GM12878 (cell line): ENCODE measurements at regions not wholly inside any gene's neighbourhood (a gene's known extent, or its start where the extent isn't known, plus 50 kb on each side); places are given as distances from the start of the nearest gene placed in this dataset.

Experiments used
- ATAC-seq: fragments of 200-7000 bp; cut with Tn5 transposase; 3 replicates; pipeline ENCODE4 v1.9.1; 2020; ENCODE audit warnings: mild to moderate bottlenecking, moderate library complexity
- BruUV-seq: library from RNA; stranded (reverse); fragments of 400-500 nt; replicated peaks from 2 replicates; lab custom pipeline; 2021; lab: Mats Ljungman, UMichigan
- CTCF ChIA-PET: fragments of 300-600 bp; sonication (Branson Sonifier 250); formaldehyde crosslinking; extraction: SDS; loops from one replicate; lab custom pipeline; 2021; ENCODE audit warnings: inconsistent platforms; lab: Yijun Ruan, JAX
- POLR2A ChIA-PET: fragments of 350-600 bp; formaldehyde crosslinking; extraction: SDS; loops from one replicate; lab custom pipeline; 2021; ENCODE audit warnings: inconsistent platforms; lab: Charles Lee
- RAD21 ChIA-PET: fragments of 300-600 bp; sonication (Branson Sonifier 250); formaldehyde crosslinking; loops from one replicate; lab custom pipeline; 2023; ENCODE audit warnings: antibody characterized with exemption; ENCODE audit not compliant: unreplicated experiment; lab: Charles Lee
- SMC1A ChIA-PET: fragments of 300-600 bp; sonication (Branson Sonifier 250); formaldehyde crosslinking; loops from one replicate; lab custom pipeline; 2023; ENCODE audit not compliant: unreplicated experiment, uncharacterized antibody; lab: Charles Lee
- DNase-seq: peaks from one replicate; pipeline ENCODE4 v3.0.0-alpha.2; 2011; ENCODE audit warnings: low read depth, low spot score
- FAIRE-seq: peaks from 3 replicates; lab custom pipeline; 2011; peaks lifted over from hg19 to GRCh38; lab: Jason Lieb, UNC
- H2AFZ ChIP-seq: 2 replicates; pipeline ENCODE4 v1.6.0; 2011; ENCODE audit warnings: low read depth, low read length, control low read depth; ENCODE audit not compliant: control insufficient read depth
- H3K27ac ChIP-seq: 2 replicates; pipeline ENCODE4 v1.5.1; 2011; ENCODE audit warnings: control low read depth; ENCODE audit not compliant: control insufficient read depth, insufficient read depth
- H3K27me3 ChIP-seq, 2 experiments: replicated peaks in 1 of 2; 2 replicates each; pipeline versions ENCODE4 v1.6.0 to v1.6.1; 2011; ENCODE audit warnings: low read length in 1 of 2; ENCODE audit not compliant: control insufficient read depth in 2 of 2, insufficient read depth in 2 of 2
- H3K36me3 ChIP-seq, 2 experiments: 2 replicates each; pipeline ENCODE4 v1.5.1; 2011; ENCODE audit warnings: low read length in 1 of 2; ENCODE audit not compliant: control insufficient read depth in 2 of 2, insufficient read depth in 2 of 2
- H3K4me1 ChIP-seq: 2 replicates; pipeline ENCODE4 v1.6.1; 2011; ENCODE audit warnings: mild to moderate bottlenecking, low read length, moderate library complexity, mixed read lengths; ENCODE audit not compliant: control insufficient read depth, insufficient read depth
- H3K4me2 ChIP-seq: 2 replicates; pipeline ENCODE4 v1.6.0; 2011; ENCODE audit warnings: control low read depth; ENCODE audit not compliant: control insufficient read depth, insufficient read depth
- H3K4me3 ChIP-seq: fragments of 200-600 bp; sonication (generic); 2 replicates; pipeline ENCODE4 v1.5.1; 2016
- H3K79me2 ChIP-seq: 2 replicates; pipeline ENCODE4 v1.6.0; 2011; ENCODE audit warnings: low read length; ENCODE audit not compliant: control insufficient read depth, insufficient read depth
- H3K9ac ChIP-seq: 2 replicates; pipeline ENCODE4 v1.8.0; 2011; ENCODE audit warnings: low read length, control low read depth, mixed read lengths; ENCODE audit not compliant: control insufficient read depth, insufficient read depth
- H3K9me3 ChIP-seq: replicated peaks from 3 replicates; pipeline ENCODE4 v1.5.1; 2011; ENCODE audit warnings: mild to moderate bottlenecking, low read length; ENCODE audit not compliant: control insufficient read depth, insufficient read depth
- H4K20me1 ChIP-seq: 2 replicates; pipeline ENCODE4 v1.6.0; 2011; ENCODE audit not compliant: control insufficient read depth, insufficient read depth
- BHLHE40 ChIP-seq, 2 experiments: fragments of 450-650 bp in 1 of 2; IDR thresholded peaks; 2 replicates each; pipeline ENCODE4 v1.6.1; 2011 to 2017; ENCODE audit warnings: low read depth in 2 of 2, borderline replicate concordance in 1 of 2, improper control_type of control experiment in 1 of 2, low read length in 1 of 2, mild to moderate bottlenecking in 1 of 2
- CREM ChIP-seq: IDR thresholded peaks from 2 replicates; pipeline ENCODE4 v1.6.1; 2014; ENCODE audit warnings: antibody characterized with exemption, low read depth
- KDM1A ChIP-seq: fragments of 200-600 bp; sonication (generic); IDR thresholded peaks from 2 replicates; pipeline ENCODE4 v1.6.1; 2016; ENCODE audit warnings: borderline replicate concordance
- MXI1 ChIP-seq: fragments of 150-350 bp; IDR thresholded peaks from 2 replicates; pipeline ENCODE4 v1.6.1; 2011; ENCODE audit warnings: low read depth, mild to moderate bottlenecking, inconsistent platforms, low read length, improper control_type of control experiment
- NR2F1 ChIP-seq: fragments of 450-650 bp; conservative IDR thresholded peaks from 2 replicates; pipeline ENCODE4 v1.6.1; 2017; ENCODE audit warnings: mild to moderate bottlenecking
- SIN3A ChIP-seq: IDR thresholded peaks from 2 replicates; pipeline ENCODE4 v1.6.1; 2012; ENCODE audit warnings: low read depth, low read length, improper control_type of control experiment
- SREBF2 ChIP-seq: IDR thresholded peaks from 2 replicates; pipeline ENCODE4 v1.6.1; 2012; ENCODE audit warnings: mild to moderate bottlenecking, low read length
- ZNF384 ChIP-seq: IDR thresholded peaks from 2 replicates; pipeline ENCODE4 v1.6.1; 2012; ENCODE audit warnings: low read depth, mild to moderate bottlenecking, low read length, improper control_type of control experiment, borderline replicate concordance
- WGBS: methylation state at CpG from one replicate; pipeline ENCODE4 v1.1.6; 2016; ENCODE audit warnings: low lambda C conversion rate; ENCODE audit not compliant: insufficient replicate concordance, insufficient coverage; ENCODE audit errors: missing lambda C conversion rate; 5-methylcytosine and 5-hydroxymethylcytosine counted together
- in situ Hi-C: fragments of 300-500 bp; cut with MboI; formaldehyde crosslinking; loops from 9 replicates; pipeline ENCODE4 v1.14.3; 2018; ENCODE audit warnings: mixed read lengths
- intact Hi-C: fragments of 100-400 bp; cut with micrococcal nuclease; formaldehyde crosslinking; loops from one replicate; pipeline ENCODE4 v1.14.2; 2022; ENCODE audit not compliant: unreplicated experiment
- TF ChIP-seq, protein P1 (sequence below): fragments of 450-650 bp; IDR thresholded peaks from 2 replicates; pipeline ENCODE4 v1.6.1; 2016; ENCODE audit warnings: mild to moderate bottlenecking
- TF ChIP-seq, protein P2 (sequence below): IDR thresholded peaks from 2 replicates; pipeline ENCODE4 v1.6.1; 2012; ENCODE audit warnings: low read length, inconsistent platforms

GRCh38 chr3:194225418-194225812 lies 89.5 kb downstream of the HES1 start:
- H3K4me2 ChIP-seq, result no peak overlapping the region
- DNase-seq, result no peak
- 34% methylated on average over 5 of the region's 5 CpGs for WGBS
- in situ Hi-C loops (no loop called here), intact Hi-C loops (no loop called here)
- no peak for ATAC-seq
- no peaks in the 10 kb centered on the region for H3K79me2 ChIP-seq
- no peak overlapping the region for H3K4me3 ChIP-seq
- H3K9ac ChIP-seq, result no peak overlapping the region
- ChIA-PET POLR2A (no interaction called here), RAD21 (no interaction called here), CTCF (interaction anchor here (1.1 kb wide), 1 partner anchor 90 kb away, joined by 3 read pairs; no protein-coding TSS in a partner anchor), SMC1A (no interaction called here)
- H3K27ac ChIP-seq, result no peak overlapping the region
- FAIRE-seq, result no peak
- peaks cover 3 to 6% of the 10 kb centered on the region in 2 experiments; a peak in 3 of 4 replicates for H3K27me3 ChIP-seq
- H3K36me3 ChIP-seq, result no peaks in the 10 kb centered on the region
- H3K4me1 ChIP-seq, result no peaks in the 10 kb centered on the region
- no peak for TF ChIP-seq MXI1
- no peak for TF ChIP-seq NR2F1
- TF ChIP-seq BHLHE40 (IDR thresholded peaks at IDR 0.05; ENCODE audit: borderline replicate concordance in 1 of 2, low read depth in 2 of 2, low read length in 1 of 2), result no peak
- no peak for TF ChIP-seq SIN3A
- TF ChIP-seq ZNF384, result no peak
- TF ChIP-seq, protein P1, sequence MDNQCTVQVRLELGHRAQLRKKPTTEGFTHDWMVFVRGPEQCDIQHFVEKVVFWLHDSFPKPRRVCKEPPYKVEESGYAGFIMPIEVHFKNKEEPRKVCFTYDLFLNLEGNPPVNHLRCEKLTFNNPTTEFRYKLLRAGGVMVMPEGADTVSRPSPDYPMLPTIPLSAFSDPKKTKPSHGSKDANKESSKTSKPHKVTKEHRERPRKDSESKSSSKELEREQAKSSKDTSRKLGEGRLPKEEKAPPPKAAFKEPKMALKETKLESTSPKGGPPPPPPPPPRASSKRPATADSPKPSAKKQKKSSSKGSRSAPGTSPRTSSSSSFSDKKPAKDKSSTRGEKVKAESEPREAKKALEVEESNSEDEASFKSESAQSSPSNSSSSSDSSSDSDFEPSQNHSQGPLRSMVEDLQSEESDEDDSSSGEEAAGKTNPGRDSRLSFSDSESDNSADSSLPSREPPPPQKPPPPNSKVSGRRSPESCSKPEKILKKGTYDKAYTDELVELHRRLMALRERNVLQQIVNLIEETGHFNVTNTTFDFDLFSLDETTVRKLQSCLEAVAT, result no peak
- TF ChIP-seq CREM, result no peak
- TF ChIP-seq SREBF2, result no peak
- TF ChIP-seq, protein P2, sequence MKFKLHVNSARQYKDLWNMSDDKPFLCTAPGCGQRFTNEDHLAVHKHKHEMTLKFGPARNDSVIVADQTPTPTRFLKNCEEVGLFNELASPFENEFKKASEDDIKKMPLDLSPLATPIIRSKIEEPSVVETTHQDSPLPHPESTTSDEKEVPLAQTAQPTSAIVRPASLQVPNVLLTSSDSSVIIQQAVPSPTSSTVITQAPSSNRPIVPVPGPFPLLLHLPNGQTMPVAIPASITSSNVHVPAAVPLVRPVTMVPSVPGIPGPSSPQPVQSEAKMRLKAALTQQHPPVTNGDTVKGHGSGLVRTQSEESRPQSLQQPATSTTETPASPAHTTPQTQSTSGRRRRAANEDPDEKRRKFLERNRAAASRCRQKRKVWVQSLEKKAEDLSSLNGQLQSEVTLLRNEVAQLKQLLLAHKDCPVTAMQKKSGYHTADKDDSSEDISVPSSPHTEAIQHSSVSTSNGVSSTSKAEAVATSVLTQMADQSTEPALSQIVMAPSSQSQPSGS, result no peak
- no peak for TF ChIP-seq KDM1A
- no peak overlapping the region for H2AFZ ChIP-seq
- H3K9me3 ChIP-seq, result no peaks in the 10 kb centered on the region; the same call in 2 of the 3 replicates
- H4K20me1 ChIP-seq, result no peaks in the 10 kb centered on the region
- no TSS peak for BruUV-seq
